ENCODE measurements at regions not wholly inside any gene's neighbourhood (a gene's known extent, or its start where the extent isn't known, plus 50 kb on each side); places are given as distances from the start of the nearest gene placed in this dataset.
A peak's percentile ranks its signal among the peaks of the same experiment; 100 is the strongest.
"Not testable (repeated sequence)": the region's sequence is repeated elsewhere in the genome, so short reads cannot be mapped to it uniquely, and the experiment has no call there.

- peak; percentile 72 for DNase-seq
These were observed 86.2 kb downstream of the OR2B2 start for GRCh38 chr6:27825848-27826611.

DNA sequence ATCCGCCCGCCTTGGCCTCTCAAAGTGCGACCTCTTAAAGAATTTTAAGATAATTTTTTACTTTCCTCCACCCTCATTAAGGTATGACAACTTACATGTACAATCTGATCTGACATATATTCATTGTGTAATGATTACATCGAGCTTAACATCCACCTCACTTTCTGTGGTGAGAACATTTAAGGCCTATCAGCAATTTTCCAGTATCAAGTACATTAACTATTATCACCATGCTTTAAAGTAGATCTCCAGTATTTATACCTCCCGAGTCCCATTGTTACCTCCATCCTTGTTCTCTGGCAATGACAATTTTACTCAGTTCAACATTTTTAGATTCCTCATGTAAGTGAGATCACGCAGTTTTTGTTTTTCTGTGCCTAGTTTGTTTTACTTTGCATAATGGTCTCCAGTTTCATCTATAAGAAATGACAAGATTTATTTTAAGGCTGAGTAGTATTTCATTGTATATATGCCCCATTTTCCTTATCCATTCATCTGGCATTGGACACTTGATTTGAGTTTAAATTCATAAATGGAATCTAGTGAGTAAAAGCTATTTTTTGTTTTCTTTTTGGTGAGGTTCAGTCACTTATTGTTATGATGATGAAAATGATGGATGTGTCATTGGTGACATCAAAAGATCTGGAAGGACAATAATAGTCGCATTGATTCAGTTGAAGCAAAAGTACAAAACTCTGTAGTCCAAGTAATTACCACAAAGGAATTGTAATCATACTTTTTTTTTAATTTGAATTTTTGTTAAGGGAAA lies 87.0 kb downstream of the OR2B2 start:
- peak; percentile 86 for DNase-seq

GRCh38 chr6:27824211-27825024 lies 87.8 kb downstream of the OR2B2 start:
- DNase-seq: peak; percentile 86

- peak; percentile 88 for DNase-seq
These were observed 88.4 kb downstream of the OR2B2 start for GRCh38 chr6:27823714-27824210.

DNA sequence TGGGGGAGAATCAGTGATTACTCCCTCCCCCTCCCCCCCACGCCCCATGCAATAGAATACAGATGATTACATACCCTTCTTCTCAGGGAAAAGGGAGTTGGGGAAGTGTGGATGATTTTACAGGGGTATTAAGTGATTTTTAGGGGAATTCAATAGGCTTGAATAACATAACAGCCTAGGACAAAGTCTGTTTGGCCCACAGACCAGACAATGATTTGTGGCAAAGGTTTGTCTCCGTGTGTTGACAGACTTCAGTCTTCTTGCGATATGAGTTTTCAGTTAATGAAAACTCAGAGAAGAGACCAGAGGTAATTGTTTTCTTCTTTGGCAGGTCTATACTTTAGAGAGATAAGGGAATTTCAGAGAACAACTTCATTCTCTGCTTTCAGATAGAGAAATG lies 95.3 kb downstream of the OR2B2 start:
- DNase-seq: peak; percentile 60

- DNase-seq: peak; percentile 87
These were observed 97.4 kb downstream of the OR2B2 start for GRCh38 chr6:27814665-27815424.

DNA sequence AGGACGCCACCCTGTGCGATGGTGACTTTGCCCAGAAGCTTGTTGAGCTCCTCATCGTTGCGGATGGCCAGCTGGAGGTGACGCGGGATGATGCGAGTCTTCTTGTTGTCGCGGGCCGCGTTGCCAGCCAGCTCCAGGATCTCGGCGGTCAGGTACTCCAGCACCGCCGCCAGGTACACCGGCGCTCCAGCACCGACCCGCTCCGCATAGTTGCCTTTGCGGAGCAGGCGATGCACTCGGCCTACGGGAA lies 97.9 kb downstream of the OR2B2 start:
- not testable (repeated sequence) for DNase-seq

DNA sequence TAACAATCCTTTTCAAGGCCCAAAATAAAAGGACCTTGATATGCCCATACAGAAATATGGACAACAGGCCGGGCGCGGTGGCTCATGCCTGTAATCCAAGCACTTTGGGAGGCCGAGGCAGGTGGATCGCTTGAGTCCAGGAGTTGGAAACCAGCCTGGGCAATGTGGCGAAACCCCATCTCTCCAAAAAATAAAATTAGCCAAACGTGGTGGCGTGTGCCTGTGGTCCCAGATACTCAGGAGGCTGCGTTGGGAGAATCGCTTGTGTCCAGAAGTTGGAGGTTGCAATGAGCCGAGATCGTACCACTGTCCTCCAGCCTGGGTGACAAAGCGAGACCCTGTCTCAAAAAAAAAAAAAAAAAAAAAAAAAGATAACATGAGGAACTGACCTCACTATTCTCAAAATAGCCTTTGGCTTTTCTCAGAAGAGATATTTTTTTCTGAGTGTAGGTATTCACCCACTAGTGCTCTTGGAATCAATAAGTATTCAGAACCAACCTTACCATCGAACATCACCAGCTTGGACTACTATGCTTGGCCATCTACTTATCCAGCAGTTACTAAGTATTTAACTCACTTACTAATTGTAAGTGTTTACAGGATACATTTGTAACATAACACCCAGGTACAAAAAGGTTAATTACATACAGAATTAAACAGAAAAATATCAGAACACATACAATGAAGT lies 99.2 kb downstream of the OR2B2 start:
- DNase-seq: peak; percentile 51

- DNase-seq: peak; percentile 66
These were observed 100.0 kb downstream of the OR2B2 start for GRCh38 chr6:27812078-27812804.

GRCh38 chr6:27811451-27811772 lies 100.8 kb downstream of the OR2B2 start:
- DNase-seq: peak; percentile 80

DNA sequence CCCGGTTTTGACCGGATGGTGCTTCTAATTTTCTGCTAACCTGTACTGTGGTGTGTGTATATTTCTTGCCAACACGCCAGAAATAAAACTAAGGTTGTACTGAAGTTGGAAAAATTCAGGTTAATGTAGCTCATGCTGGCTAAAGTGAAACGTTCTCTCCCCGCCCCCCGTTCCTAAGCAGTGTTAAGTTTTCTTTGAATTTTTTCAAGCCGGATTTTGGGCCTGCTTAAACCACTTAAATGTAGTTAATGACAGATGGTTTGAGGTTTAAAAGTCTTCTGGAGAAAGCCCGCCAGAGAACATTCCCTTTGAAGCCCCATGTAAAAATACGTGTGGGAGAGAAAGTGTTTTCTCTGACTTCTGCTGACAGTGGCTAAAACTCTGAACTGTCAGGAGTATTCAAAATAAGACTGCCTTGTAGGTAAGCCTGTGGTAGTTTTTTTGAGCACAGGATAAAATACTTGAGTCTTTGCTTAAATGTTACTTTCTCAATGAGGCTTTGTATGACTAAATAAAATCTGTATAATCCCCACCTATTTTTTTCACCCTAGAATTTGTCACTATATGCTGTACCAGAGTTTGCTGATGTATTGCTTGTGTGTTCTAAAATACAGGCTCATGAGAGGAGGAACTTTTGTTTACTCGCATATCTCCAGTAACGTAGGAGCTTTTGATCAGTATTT lies 101.3 kb downstream of the OR2B2 start:
- peak; percentile 90 for DNase-seq

GRCh38 chr6:27809939-27810767 lies 102.0 kb downstream of the OR2B2 start:
- peak; percentile 97 for DNase-seq

DNA sequence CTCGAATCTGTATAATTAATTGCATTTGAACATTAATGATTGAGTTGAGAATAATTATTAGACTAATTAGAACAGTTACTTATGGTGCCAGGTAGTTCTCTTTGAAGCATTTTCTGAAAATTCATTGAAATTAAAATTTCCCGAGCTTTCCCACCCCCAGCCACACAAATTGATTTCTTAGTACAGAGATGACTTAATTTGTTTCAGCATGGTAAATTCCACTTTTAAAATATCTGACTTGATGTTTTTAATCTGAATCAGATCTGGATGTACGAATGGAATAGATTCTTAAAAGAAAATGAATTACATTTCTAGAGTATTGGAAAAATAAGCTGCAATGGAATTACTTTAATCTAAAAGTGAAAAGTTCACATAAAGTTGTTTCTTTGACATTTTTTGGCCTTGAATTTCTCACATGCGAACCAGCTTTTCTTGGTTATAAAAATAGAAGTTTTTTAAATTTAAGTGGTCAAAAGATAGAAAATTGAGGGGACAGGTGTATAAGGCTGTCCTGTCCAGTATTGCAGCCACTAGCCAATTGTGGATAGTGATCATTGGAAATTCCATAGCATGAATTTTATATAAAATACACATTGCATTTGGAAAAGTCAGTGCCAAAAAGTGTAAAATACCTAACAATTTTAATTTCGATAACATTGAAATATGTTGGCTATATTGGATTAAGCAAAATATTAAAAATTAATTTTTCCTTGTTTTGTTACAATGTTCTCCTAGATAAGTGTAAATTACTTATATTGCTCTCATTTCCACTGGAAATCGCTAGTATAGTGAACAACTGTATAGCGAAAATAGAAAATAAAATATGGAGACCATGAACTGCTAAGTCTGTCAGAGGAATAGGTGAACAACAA lies 102.9 kb downstream of the OR2B2 start:
- DNase-seq: peak; percentile 71

DNA sequence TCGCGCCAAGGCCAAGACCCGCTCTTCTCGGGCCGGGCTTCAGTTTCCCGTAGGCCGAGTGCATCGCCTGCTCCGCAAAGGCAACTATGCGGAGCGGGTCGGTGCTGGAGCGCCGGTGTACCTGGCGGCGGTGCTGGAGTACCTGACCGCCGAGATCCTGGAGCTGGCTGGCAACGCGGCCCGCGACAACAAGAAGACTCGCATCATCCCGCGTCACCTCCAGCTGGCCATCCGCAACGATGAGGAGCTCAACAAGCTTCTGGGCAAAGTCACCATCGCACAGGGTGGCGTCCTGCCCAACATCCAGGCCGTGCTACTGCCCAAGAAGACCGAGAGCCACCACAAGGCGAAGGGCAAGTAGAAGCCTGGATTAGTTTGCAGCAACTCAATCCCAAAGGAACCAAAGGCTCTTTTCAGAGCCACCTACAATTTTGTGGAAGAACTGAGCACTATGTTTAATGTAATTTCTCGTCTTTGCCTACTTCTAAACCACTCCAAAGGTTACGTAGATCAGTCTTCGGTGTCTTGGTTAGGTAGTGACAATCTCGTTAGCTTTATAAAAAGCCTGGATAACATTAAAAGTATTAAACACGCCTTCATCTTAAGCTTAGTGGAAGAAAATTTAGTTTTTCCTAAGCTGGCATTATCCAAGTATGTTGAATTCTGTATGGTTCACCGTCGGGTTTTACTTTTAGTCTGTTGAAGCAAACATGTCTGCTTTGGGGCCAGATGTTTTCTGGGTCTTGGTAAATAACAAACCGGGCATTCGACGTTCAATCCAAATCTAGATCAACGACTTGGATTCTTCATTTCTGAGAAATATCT lies 103.7 kb downstream of the OR2B2 start:
- peak; percentile 91 for DNase-seq

DNA sequence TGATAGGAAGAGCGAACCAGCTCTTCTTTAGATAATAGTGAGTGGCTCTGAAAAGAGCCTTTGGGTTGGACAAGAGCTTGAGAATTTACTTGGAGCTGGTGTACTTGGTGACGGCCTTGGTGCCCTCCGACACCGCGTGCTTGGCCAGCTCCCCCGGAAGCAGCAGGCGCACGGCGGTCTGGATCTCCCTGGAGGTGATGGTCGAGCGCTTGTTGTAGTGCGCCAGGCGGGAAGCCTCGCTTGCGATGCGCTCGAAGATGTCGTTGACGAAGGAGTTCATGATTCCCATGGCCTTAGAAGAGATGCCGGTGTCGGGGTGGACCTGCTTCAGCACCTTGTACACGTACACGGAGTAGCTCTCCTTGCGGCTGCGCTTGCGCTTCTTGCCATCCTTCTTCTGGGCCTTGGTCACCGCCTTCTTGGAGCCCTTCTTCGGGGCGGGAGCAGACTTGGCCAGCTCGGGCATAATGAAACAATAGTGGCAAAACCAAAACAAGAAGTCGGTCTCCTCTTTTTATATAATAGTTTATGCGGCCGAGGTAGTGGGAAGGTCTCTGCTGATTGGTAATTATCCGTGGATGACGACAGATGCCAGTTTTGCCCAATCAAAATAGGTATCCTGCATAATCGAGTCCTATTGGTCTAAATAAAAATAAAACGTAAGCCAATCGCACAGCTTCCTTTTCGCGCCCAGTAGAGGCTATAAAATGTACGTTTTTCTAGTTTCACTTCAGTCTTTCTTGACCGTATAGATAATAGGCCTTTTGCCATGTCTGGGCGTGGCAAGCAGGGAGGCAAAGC lies 104.6 kb downstream of the OR2B2 start:
- DNase-seq: peak; percentile 98

GRCh38 chr6:27806981-27807440 lies 105.2 kb downstream of the OR2B2 start:
- DNase-seq: peak; percentile 92

GRCh38 chr6:27805347-27805746 lies 106.8 kb downstream of the OR2B2 start:
- DNase-seq: no peak

All from NCI-H82 (cell line).